ENCODE measurements at regions not wholly inside any gene's neighbourhood (a gene's known extent, or its start where the extent isn't known, plus 50 kb on each side); places are given as distances from the start of the nearest gene placed in this dataset.

- DNase-seq (ENCODE audit: extremely low read depth, low read depth): no peak
- no peak for TF ChIP-seq CTCF (IDR thresholded peaks at IDR 0.05; ENCODE audit: low read depth, low read length)
Measured at GRCh38 chr3:74531491-74531890, 83.0 kb downstream of the CNTN3 start.

- no peak for TF ChIP-seq CTCF (IDR thresholded peaks at IDR 0.05; ENCODE audit: low read depth, low read length)
- no peak for DNase-seq (ENCODE audit: extremely low read depth, low read depth)
Measured at GRCh38 chr3:74529145-74529544, 85.3 kb downstream of the CNTN3 start.

GRCh38 chr3:74527566-74527965, 86.9 kb downstream of the CNTN3 start:
- no peak for DNase-seq (ENCODE audit: extremely low read depth, low read depth)
- TF ChIP-seq CTCF (IDR thresholded peaks at IDR 0.05; ENCODE audit: low read depth, low read length): no peak

- DNase-seq (ENCODE audit: extremely low read depth, low read depth): no peak
- TF ChIP-seq CTCF (IDR thresholded peaks at IDR 0.05; ENCODE audit: low read depth, low read length): no peak
Measured at GRCh38 chr3:74523811-74524210, 90.6 kb downstream of the CNTN3 start.

GRCh38 chr3:74520895-74521294, 93.6 kb downstream of the CNTN3 start:
- DNase-seq (ENCODE audit: extremely low read depth, low read depth): no peak
- no peak for TF ChIP-seq CTCF (IDR thresholded peaks at IDR 0.05; ENCODE audit: low read depth, low read length)

- no peak for DNase-seq (ENCODE audit: extremely low read depth, low read depth)
- no peak for TF ChIP-seq CTCF (IDR thresholded peaks at IDR 0.05; ENCODE audit: low read depth, low read length)
Measured at GRCh38 chr3:74518610-74519009, 95.8 kb downstream of the CNTN3 start.

- TF ChIP-seq CTCF (IDR thresholded peaks at IDR 0.05; ENCODE audit: low read depth, low read length): no peak
- DNase-seq (ENCODE audit: extremely low read depth, low read depth): no peak
Measured at GRCh38 chr3:74516019-74516418, 98.4 kb downstream of the CNTN3 start.
